IMR-90 (cell line): ENCODE measurements at regions not wholly inside any gene's neighbourhood (a gene's known extent, or its start where the extent isn't known, plus 50 kb on each side); places are given as distances from the start of the nearest gene placed in this dataset.

Experiments used
- ATAC-seq: fragments of 200-7000 bp; cut with Tn5 transposase; 2 replicates; pipeline ENCODE4 v1.9.1; 2020; ENCODE audit warnings: low read depth, mild to moderate bottlenecking, moderate library complexity
- BruUV-seq: library from RNA; stranded (reverse); fragments of 400-500 nt; replicated peaks from 2 replicates; lab custom pipeline; 2021; lab: Mats Ljungman, UMichigan
- CTCF ChIA-PET: fragments of 300-600 bp; formaldehyde crosslinking; extraction: SDS; loops from one replicate; lab custom pipeline; 2021; ENCODE audit warnings: antibody characterized with exemption; lab: Yijun Ruan, JAX
- POLR2A ChIA-PET: fragments of 300-600 bp; sonication (Branson Sonifier 250); formaldehyde crosslinking; loops from one replicate; lab custom pipeline; 2022; ENCODE audit warnings: antibody characterized with exemption; ENCODE audit not compliant: unreplicated experiment; lab: Charles Lee
- DNase-seq: peaks from one replicate; pipeline ENCODE4 v3.0.0; 2013
- H2AFZ ChIP-seq: replicated peaks from 2 replicates; pipeline ENCODE3; 2013; ENCODE audit warnings: low read length, mild to moderate bottlenecking; ENCODE audit not compliant: poor library complexity
- H2AK5ac ChIP-seq: 2 replicates; pipeline ENCODE4 v1.6.1; 2013; ENCODE audit warnings: low read depth, low read length, inconsistent platforms
- H2AK9ac ChIP-seq: replicated peaks from 2 replicates; pipeline ENCODE3; 2013; ENCODE audit warnings: mild to moderate bottlenecking, low read depth, low read length, moderate library complexity; ENCODE audit not compliant: poor library complexity
- H2BK120ac ChIP-seq: 2 replicates; pipeline ENCODE4 v1.6.1; 2013; ENCODE audit warnings: low read depth, low read length, inconsistent platforms
- H2BK15ac ChIP-seq: 3 replicates; pipeline ENCODE4 v1.6.1; 2013; ENCODE audit warnings: low read depth, low read length, inconsistent platforms
- H2BK20ac ChIP-seq: 2 replicates; pipeline ENCODE4 v1.6.1; 2013; ENCODE audit warnings: low read depth, mild to moderate bottlenecking, inconsistent platforms, low read length, moderate library complexity
- H2BK5ac ChIP-seq: 2 replicates; pipeline ENCODE4 v1.6.1; 2013; ENCODE audit warnings: mild to moderate bottlenecking, low read depth, low read length, inconsistent platforms; ENCODE audit not compliant: poor library complexity, severe bottlenecking
- H3K14ac ChIP-seq: replicated peaks from 2 replicates; pipeline ENCODE4 v1.6.1; 2013; ENCODE audit warnings: low read depth, low read length, inconsistent platforms
- H3K18ac ChIP-seq: 2 replicates; pipeline ENCODE4 v1.6.1; 2013; ENCODE audit warnings: low read depth, low read length, control low read depth
- H3K23ac ChIP-seq: 2 replicates; pipeline ENCODE4 v1.6.1; 2013; ENCODE audit warnings: low read depth, low read length, inconsistent platforms
- H3K27ac ChIP-seq: 2 replicates; pipeline ENCODE4 v1.5.1; 2013; ENCODE audit warnings: mild to moderate bottlenecking, control low read depth, low read length; ENCODE audit not compliant: insufficient read depth
- H3K27me3 ChIP-seq: 2 replicates; pipeline ENCODE4 v1.6.1; 2013; ENCODE audit warnings: low read length; ENCODE audit not compliant: control insufficient read depth, insufficient read depth
- H3K36me3 ChIP-seq: 2 replicates; pipeline ENCODE4 v1.6.1; 2013; ENCODE audit warnings: low read length, mixed read lengths; ENCODE audit not compliant: control insufficient read depth, insufficient read depth
- H3K4ac ChIP-seq: 2 replicates; pipeline ENCODE4 v1.6.1; 2013; ENCODE audit warnings: low read depth, low read length, inconsistent platforms
- H3K4me1 ChIP-seq: 2 replicates; pipeline ENCODE4 v1.6.1; 2013; ENCODE audit warnings: low read length, mixed read lengths; ENCODE audit not compliant: control insufficient read depth, insufficient read depth
- H3K4me2 ChIP-seq: 2 replicates; pipeline ENCODE4 v1.6.1; 2013; ENCODE audit warnings: low read depth, mild to moderate bottlenecking, control low read depth, low read length, moderate library complexity
- H3K4me3 ChIP-seq: 2 replicates; pipeline ENCODE4 v1.5.1; 2013; ENCODE audit warnings: low read depth, mild to moderate bottlenecking, control low read depth, low read length, moderate library complexity; ENCODE audit not compliant: insufficient read depth
- H3K56ac ChIP-seq: 2 replicates; pipeline ENCODE4 v1.6.1; 2013; ENCODE audit warnings: low read length, inconsistent platforms; ENCODE audit not compliant: insufficient read depth; ENCODE audit errors: extremely low read depth
- H3K79me1 ChIP-seq, 2 experiments: 2 replicates each; pipeline ENCODE4 v1.6.1; 2013; ENCODE audit warnings: low read length in 2 of 2, inconsistent platforms in 1 of 2, low read depth in 1 of 2
- H3K9ac ChIP-seq: 2 replicates; pipeline ENCODE4 v1.6.1; 2013; ENCODE audit warnings: low read depth, low read length, control low read depth
- H3K9me1 ChIP-seq: 2 replicates; pipeline ENCODE4 v1.6.1; 2013; ENCODE audit warnings: low read length, inconsistent platforms; ENCODE audit not compliant: insufficient read depth
- H3K9me3 ChIP-seq: 2 replicates; pipeline ENCODE4 v1.6.1; 2013; ENCODE audit warnings: low read length; ENCODE audit not compliant: control insufficient read depth, insufficient read depth
- H4K20me1 ChIP-seq: 2 replicates; pipeline ENCODE4 v1.6.1; 2013; ENCODE audit warnings: low read length, inconsistent platforms; ENCODE audit not compliant: insufficient read depth
- H4K5ac ChIP-seq: 2 replicates; pipeline ENCODE4 v1.6.1; 2013; ENCODE audit warnings: mild to moderate bottlenecking, low read depth, low read length, control low read depth
- H4K8ac ChIP-seq, 2 experiments: 2 replicates each; pipeline ENCODE4 v1.6.1; 2013; ENCODE audit warnings: low read depth in 2 of 2, low read length in 2 of 2, control low read depth in 1 of 2, inconsistent platforms in 1 of 2
- H4K91ac ChIP-seq: 2 replicates; pipeline ENCODE4 v1.6.1; 2013; ENCODE audit warnings: low read depth, low read length, inconsistent platforms; ENCODE audit not compliant: insufficient read depth
- BHLHE40 ChIP-seq: fragments of 150-350 bp; IDR thresholded peaks from 2 replicates; pipeline ENCODE4 v1.6.1; 2016; ENCODE audit warnings: mild to moderate bottlenecking, low read depth, low read length
- MAFK ChIP-seq: IDR thresholded peaks from 2 replicates; pipeline ENCODE4 v1.6.1; 2012; ENCODE audit warnings: low read depth, low read length, improper control_type of control experiment
- WGBS, 2 experiments: methylation state at CpG; one replicate each; pipeline versions ENCODE4 v1.1.5 to v1.1.7; 2013; ENCODE audit warnings: missing lambda C conversion rate in 2 of 2; ENCODE audit not compliant: insufficient read length in 1 of 2; ENCODE audit errors: extremely low coverage in 2 of 2; 5-methylcytosine and 5-hydroxymethylcytosine counted together
- dilution Hi-C: fragments of 300-500 bp; cut with HindIII; formaldehyde crosslinking; loops from one replicate; pipeline ENCODE4 v1.14.3; 2018; ENCODE audit warnings: low sequenced_read_pairs; ENCODE audit not compliant: unreplicated experiment
- in situ Hi-C: fragments of 300-500 bp; cut with MboI; formaldehyde crosslinking; loops from 3 replicates; pipeline ENCODE4 v1.14.3; 2019; ENCODE audit warnings: low sequenced_read_pairs, inconsistent platforms, mixed read lengths
- intact Hi-C: fragments of 100-400 bp; cut with micrococcal nuclease; formaldehyde crosslinking; loops from 2 replicates; pipeline ENCODE4 v1.10.0; 2022

DNA sequence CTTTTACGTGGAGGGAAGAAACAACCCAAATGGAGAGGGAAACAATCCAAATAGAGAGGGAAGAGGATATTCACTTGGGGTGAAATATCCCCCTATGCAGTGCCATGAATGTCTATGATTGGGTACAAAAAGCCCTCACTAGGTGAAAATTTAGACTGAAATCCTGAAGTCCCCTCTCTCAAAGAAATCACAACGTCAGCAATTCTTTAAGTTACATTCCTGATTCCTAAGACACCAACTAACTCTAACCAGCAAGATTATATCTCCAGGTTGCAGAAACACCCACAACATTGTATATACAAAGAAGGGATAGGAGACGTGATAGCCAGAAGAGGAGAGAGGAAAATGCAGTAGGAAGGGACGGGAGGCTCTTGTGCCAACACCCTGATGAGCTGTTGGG lies 374.3 kb downstream of the DCAF12L2 start:
- no peaks in the 10 kb centered on the region for H3K9me1 ChIP-seq
- H3K79me1 ChIP-seq, result no peaks in the 10 kb centered on the region
- no peak overlapping the region for H2BK15ac ChIP-seq
- H3K36me3 ChIP-seq, result no peaks in the 10 kb centered on the region
- no peak overlapping the region for H2AFZ ChIP-seq
- no peak overlapping the region for H3K4me2 ChIP-seq
- in situ Hi-C loops, result no loop called here
- H3K27me3 ChIP-seq, result no peaks in the 10 kb centered on the region
- H3K23ac ChIP-seq, result no peak overlapping the region
- H2BK120ac ChIP-seq, result no peak overlapping the region
- no peak overlapping the region for H4K5ac ChIP-seq
- no peak overlapping the region for H3K18ac ChIP-seq
- BruUV-seq, result no TSS peak
- no peaks in the 10 kb centered on the region for H4K20me1 ChIP-seq
- H4K91ac ChIP-seq, result no peak overlapping the region
- no CpG with 5 or more reads among the region's 4 CpGs for WGBS, 2 experiments
- no peak overlapping the region for H3K27ac ChIP-seq
- no peak for DNase-seq
- no peak overlapping the region for H2BK5ac ChIP-seq
- POLR2A ChIA-PET, result no interaction called here
- no peak overlapping the region for H3K4me3 ChIP-seq
- H3K4ac ChIP-seq, result no peak overlapping the region
- no peak for ATAC-seq
- no peak overlapping the region for H3K9ac ChIP-seq
- no peak overlapping the region for H3K56ac ChIP-seq
- dilution Hi-C loops, result no loop called here
- H3K14ac ChIP-seq, result no peak overlapping the region
- no peak overlapping the region for H4K8ac ChIP-seq
- TF ChIP-seq BHLHE40 (no peak), MAFK (peak; percentile 92)
- peaks cover 1% of the 10 kb centered on the region; the same call in 1 of the 2 replicates for H3K9me3 ChIP-seq
- no peaks in the 10 kb centered on the region for H3K4me1 ChIP-seq
- H2AK9ac ChIP-seq, result no peak overlapping the region
- CTCF ChIA-PET, result no interaction called here
- H2AK5ac ChIP-seq, result no peak overlapping the region
- intact Hi-C loops, result no loop called here
- H2BK20ac ChIP-seq, result no peak overlapping the region
